ENCODE measurements at regions not wholly inside any gene's neighbourhood (a gene's known extent, or its start where the extent isn't known, plus 50 kb on each side); places are given as distances from the start of the nearest gene placed in this dataset.

- no peak for TF ChIP-seq SIN3A (conservative IDR thresholded peaks at IDR 0.05 in 1 of 2, IDR thresholded peaks at IDR 0.05 in 1 of 2; ENCODE audit: low read depth in 1 of 2, low read length in 2 of 2)
- no peak for TF ChIP-seq CTCF (IDR thresholded peaks at IDR 0.05; ENCODE audit: control extremely low read depth in 1 of 3, insufficient read depth in 1 of 3, low read depth in 1 of 3, low read length in 3 of 3)
- no peak for TF ChIP-seq JUN (IDR thresholded peaks at IDR 0.05; ENCODE audit: low read depth, low read length)
- no peak for TF ChIP-seq CEBPB (IDR thresholded peaks at IDR 0.05; ENCODE audit: low read depth, low read length)
- TF ChIP-seq GTF2F1 (IDR thresholded peaks at IDR 0.05; ENCODE audit: borderline replicate concordance, low read depth, low read length): no peak
- no peak for TF ChIP-seq KDM1A (IDR thresholded peaks at IDR 0.05; ENCODE audit: borderline replicate concordance, low read length)
- no peak for TF ChIP-seq EZH2 (IDR thresholded peaks at IDR 0.05; ENCODE audit: low read depth, low read length, severe bottlenecking)
- TF ChIP-seq EP300 (IDR thresholded peaks at IDR 0.05; ENCODE audit: borderline replicate concordance in 1 of 2, low read depth in 2 of 2, low read length in 2 of 2): no peak
- no peak for TF ChIP-seq USF2 (IDR thresholded peaks at IDR 0.05; ENCODE audit: low read length)
- TF ChIP-seq POLR2AphosphoS5 (IDR thresholded peaks at IDR 0.05; ENCODE audit: low read depth, low read length): no peak
- TF ChIP-seq JUND (IDR thresholded peaks at IDR 0.05; ENCODE audit: low read length): no peak
- no peak for TF ChIP-seq TCF12 (IDR thresholded peaks at IDR 0.05; ENCODE audit: low read depth, low read length)
Observed at GRCh38 chr9:88802533-88802932, 188.7 kb upstream of the S1PR3 start.

Data from H1 (cell line).